Panc1 (cell line): ENCODE measurements at regions not wholly inside any gene's neighbourhood (a gene's known extent, or its start where the extent isn't known, plus 50 kb on each side); places are given as distances from the start of the nearest gene placed in this dataset.

Experiments used
- ATAC-seq: fragments of 200-7000 bp; cut with Tn5 transposase; 2 replicates; pipeline ENCODE4 v1.9.1; 2020; ENCODE audit warnings: mild to moderate bottlenecking, moderate library complexity
- BruUV-seq: library from RNA; stranded (reverse); fragments of 400-500 nt; replicated peaks from 2 replicates; lab custom pipeline; 2021; lab: Mats Ljungman, UMichigan
- CTCF ChIA-PET: fragments of 300-600 bp; sonication (Branson Sonifier 250); formaldehyde crosslinking; loops from one replicate; lab custom pipeline; 2022; ENCODE audit warnings: antibody characterized with exemption; lab: Charles Lee
- POLR2A ChIA-PET: fragments of 300-600 bp; sonication (Branson Sonifier 250); formaldehyde crosslinking; loops from one replicate; lab custom pipeline; 2022; ENCODE audit warnings: antibody characterized with exemption; lab: Charles Lee
- DNase-seq: peaks from one replicate; pipeline ENCODE4 v3.0.0-alpha.2; 2010; ENCODE audit warnings: low read depth, low spot score
- H3K27ac ChIP-seq: 2 replicates; pipeline ENCODE4 v1.5.1; 2011; ENCODE audit warnings: mild to moderate bottlenecking, low read length, inconsistent platforms
- H3K27me3 ChIP-seq: fragments of 200-500 bp; sonication (Bioruptor generic); 2 replicates; pipeline ENCODE4 v1.6.0; 2014; ENCODE audit warnings: low read length, inconsistent platforms; ENCODE audit not compliant: control insufficient read depth, insufficient read depth
- H3K36me3 ChIP-seq: fragments of 200-500 bp; sonication (Bioruptor generic); 2 replicates; pipeline ENCODE4 v1.5.1; 2014; ENCODE audit warnings: inconsistent platforms, mild to moderate bottlenecking, low read length, moderate library complexity; ENCODE audit not compliant: control insufficient read depth, insufficient read depth
- H3K4me1 ChIP-seq: 2 replicates; pipeline ENCODE4 v1.5.1; 2011; ENCODE audit warnings: inconsistent platforms, mild to moderate bottlenecking, low read length, moderate library complexity; ENCODE audit not compliant: control insufficient read depth, insufficient read depth
- H3K4me3 ChIP-seq, 2 experiments: 2 replicates each; pipeline ENCODE4 v1.5.1; 2011 to 2012; ENCODE audit warnings: low read depth in 2 of 2, low read length in 2 of 2, mild to moderate bottlenecking in 2 of 2, inconsistent platforms in 1 of 2, moderate library complexity in 1 of 2
- H3K9me3 ChIP-seq: fragments of 200-500 bp; sonication (Bioruptor generic); 2 replicates; pipeline ENCODE4 v1.5.1; 2014; ENCODE audit warnings: low read depth, mild to moderate bottlenecking, inconsistent platforms, low read length, moderate library complexity; ENCODE audit not compliant: control insufficient read depth, insufficient read depth
- POLR2AphosphoS5 ChIP-seq: IDR thresholded peaks from 2 replicates; pipeline ENCODE4 v1.6.1; 2012; ENCODE audit warnings: mild to moderate bottlenecking, low read depth, low read length, moderate library complexity
- REST ChIP-seq, 2 experiments: IDR thresholded peaks; 2 replicates each; pipeline ENCODE4 v1.6.1; 2011 to 2012; ENCODE audit warnings: low read depth in 2 of 2, control low read depth in 1 of 2, low read length in 1 of 2, mild to moderate bottlenecking in 1 of 2, moderate library complexity in 1 of 2; ENCODE audit not compliant: insufficient read depth in 1 of 2
- SIN3A ChIP-seq: IDR thresholded peaks from 2 replicates; pipeline ENCODE4 v1.6.1; 2012; ENCODE audit warnings: low read depth, mild to moderate bottlenecking, low read length, moderate library complexity, borderline replicate concordance; ENCODE audit not compliant: insufficient read depth
- TCF7L2 ChIP-seq: IDR thresholded peaks from 2 replicates; pipeline ENCODE4 v1.6.1; 2011; ENCODE audit warnings: mild to moderate bottlenecking, low read depth, low read length, inconsistent platforms
- in situ Hi-C: cut with HindIII; loops from 2 replicates; pipeline ENCODE4 v1.10.0; 2016; ENCODE audit warnings: low sequenced_read_pairs, low pct_unique_long_range_greater_than_20kb
- intact Hi-C: fragments of 100-400 bp; cut with micrococcal nuclease; formaldehyde crosslinking; loops from one replicate; pipeline ENCODE4 v1.10.0; 2022; ENCODE audit not compliant: unreplicated experiment
- TF ChIP-seq, protein P1 (sequence below): fragments of 450-650 bp; IDR thresholded peaks from 2 replicates; pipeline ENCODE4 v1.5.1; 2017; ENCODE audit warnings: mild to moderate bottlenecking

DNA sequence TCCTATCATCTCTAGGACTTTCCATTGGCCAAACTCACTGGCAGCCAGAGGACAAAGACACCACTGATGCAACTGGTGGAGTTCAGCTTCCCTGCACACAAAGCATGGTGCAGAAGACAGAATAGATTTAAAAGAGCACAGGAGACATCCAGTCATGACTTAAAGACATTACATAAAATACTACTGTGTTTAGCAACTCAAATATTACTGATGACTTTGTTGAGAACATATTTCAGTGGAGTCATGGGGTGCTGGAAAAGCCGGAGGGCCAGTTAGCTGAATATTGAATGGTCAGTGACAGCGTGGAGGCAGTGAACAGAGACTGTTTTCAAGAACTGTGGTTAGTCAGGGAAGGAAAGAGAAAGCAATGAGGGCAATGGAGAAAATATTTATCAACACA lies 296.3 kb upstream of the NRP1 start:
- no peak overlapping the region for H3K4me3 ChIP-seq
- no TSS peak for BruUV-seq
- H3K9me3 ChIP-seq = no peaks in the 10 kb centered on the region
- TF ChIP-seq, protein P1, sequence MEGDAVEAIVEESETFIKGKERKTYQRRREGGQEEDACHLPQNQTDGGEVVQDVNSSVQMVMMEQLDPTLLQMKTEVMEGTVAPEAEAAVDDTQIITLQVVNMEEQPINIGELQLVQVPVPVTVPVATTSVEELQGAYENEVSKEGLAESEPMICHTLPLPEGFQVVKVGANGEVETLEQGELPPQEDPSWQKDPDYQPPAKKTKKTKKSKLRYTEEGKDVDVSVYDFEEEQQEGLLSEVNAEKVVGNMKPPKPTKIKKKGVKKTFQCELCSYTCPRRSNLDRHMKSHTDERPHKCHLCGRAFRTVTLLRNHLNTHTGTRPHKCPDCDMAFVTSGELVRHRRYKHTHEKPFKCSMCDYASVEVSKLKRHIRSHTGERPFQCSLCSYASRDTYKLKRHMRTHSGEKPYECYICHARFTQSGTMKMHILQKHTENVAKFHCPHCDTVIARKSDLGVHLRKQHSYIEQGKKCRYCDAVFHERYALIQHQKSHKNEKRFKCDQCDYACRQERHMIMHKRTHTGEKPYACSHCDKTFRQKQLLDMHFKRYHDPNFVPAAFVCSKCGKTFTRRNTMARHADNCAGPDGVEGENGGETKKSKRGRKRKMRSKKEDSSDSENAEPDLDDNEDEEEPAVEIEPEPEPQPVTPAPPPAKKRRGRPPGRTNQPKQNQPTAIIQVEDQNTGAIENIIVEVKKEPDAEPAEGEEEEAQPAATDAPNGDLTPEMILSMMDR = no peak
- TF ChIP-seq SIN3A = no peak
- TF ChIP-seq REST (IDR thresholded peaks at IDR 0.05; ENCODE audit: insufficient read depth in 1 of 2, low read depth in 2 of 2, low read length in 1 of 2) = no peak
- no peak for TF ChIP-seq TCF7L2
- TF ChIP-seq POLR2AphosphoS5 = no peak
- H3K36me3 ChIP-seq = no peaks in the 10 kb centered on the region
- no peaks in the 10 kb centered on the region for H3K4me1 ChIP-seq
- no peak overlapping the region for H3K27ac ChIP-seq
- ATAC-seq (no peak), DNase-seq (no peak)
- H3K27me3 ChIP-seq = no peaks in the 10 kb centered on the region; the same call in 1 of the 2 replicates
- ChIA-PET POLR2A (no interaction called here), CTCF (no interaction called here)
- intact Hi-C loops (no loop called here), in situ Hi-C loops (no loop called here)

DNA sequence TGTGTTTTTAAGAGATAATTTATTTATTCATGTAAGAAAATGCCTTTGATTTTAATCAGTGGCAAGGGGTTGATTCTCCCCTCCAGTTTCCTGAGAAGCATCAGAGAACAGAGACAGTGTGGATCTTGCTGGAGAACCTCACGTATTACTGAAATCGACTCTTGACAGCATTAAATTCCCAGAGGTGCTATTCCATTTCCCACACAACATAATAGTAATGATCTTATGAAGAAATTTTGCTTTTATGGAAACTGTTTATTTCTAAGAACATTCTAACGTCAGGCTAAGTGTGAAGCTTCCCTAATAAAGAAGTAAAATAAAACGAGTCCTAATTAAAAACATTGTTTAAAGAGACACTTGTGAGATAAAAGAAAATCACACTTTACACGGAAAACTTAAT lies 293.1 kb upstream of the NRP1 start:
- no peak overlapping the region for H3K27ac ChIP-seq
- H3K4me3 ChIP-seq = no peak overlapping the region
- no peaks in the 10 kb centered on the region for H3K4me1 ChIP-seq
- no peaks in the 10 kb centered on the region for H3K36me3 ChIP-seq
- no TSS peak for BruUV-seq
- ChIA-PET POLR2A (no interaction called here), CTCF (no interaction called here)
- TF ChIP-seq TCF7L2 = no peak
- TF ChIP-seq, protein P1 = no peak
- TF ChIP-seq REST (IDR thresholded peaks at IDR 0.05; ENCODE audit: insufficient read depth in 1 of 2, low read depth in 2 of 2, low read length in 1 of 2) = no peak
- no peak for TF ChIP-seq POLR2AphosphoS5
- TF ChIP-seq SIN3A = no peak
- no peaks in the 10 kb centered on the region; the same call in 1 of the 2 replicates for H3K27me3 ChIP-seq
- in situ Hi-C loops = no loop called here
- no peak for DNase-seq
- no peaks in the 10 kb centered on the region for H3K9me3 ChIP-seq
- no peak for ATAC-seq
- intact Hi-C loops = no loop called here
